ENCODE measurements at regions not wholly inside any gene's neighbourhood (a gene's known extent, or its start where the extent isn't known, plus 50 kb on each side); places are given as distances from the start of the nearest gene placed in this dataset.
"Not testable (repeated sequence)": the region's sequence is repeated elsewhere in the genome, so short reads cannot be mapped to it uniquely, and the experiment has no call there.

DNA sequence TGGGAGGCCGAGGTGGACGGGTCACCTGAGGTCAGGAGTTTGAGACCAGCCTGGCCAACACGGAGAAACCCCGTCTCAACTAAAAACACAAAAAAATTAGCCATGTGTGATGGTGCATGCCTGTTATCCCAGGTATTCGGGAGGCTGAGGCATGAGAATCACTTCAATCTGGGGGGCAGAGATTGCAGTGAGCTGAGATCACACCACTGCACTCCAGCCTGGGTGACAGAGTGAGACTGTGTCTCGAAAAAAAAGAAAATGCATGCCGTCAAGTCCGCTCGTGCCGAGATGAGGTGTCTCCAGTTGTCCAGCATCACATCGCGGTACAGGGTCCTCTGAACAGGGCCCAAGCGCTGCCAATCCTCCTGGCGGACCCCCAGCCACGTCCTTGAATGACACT is 71.2 kb upstream of the GOLGA6L6 start:
- TF ChIP-seq, protein P1, sequence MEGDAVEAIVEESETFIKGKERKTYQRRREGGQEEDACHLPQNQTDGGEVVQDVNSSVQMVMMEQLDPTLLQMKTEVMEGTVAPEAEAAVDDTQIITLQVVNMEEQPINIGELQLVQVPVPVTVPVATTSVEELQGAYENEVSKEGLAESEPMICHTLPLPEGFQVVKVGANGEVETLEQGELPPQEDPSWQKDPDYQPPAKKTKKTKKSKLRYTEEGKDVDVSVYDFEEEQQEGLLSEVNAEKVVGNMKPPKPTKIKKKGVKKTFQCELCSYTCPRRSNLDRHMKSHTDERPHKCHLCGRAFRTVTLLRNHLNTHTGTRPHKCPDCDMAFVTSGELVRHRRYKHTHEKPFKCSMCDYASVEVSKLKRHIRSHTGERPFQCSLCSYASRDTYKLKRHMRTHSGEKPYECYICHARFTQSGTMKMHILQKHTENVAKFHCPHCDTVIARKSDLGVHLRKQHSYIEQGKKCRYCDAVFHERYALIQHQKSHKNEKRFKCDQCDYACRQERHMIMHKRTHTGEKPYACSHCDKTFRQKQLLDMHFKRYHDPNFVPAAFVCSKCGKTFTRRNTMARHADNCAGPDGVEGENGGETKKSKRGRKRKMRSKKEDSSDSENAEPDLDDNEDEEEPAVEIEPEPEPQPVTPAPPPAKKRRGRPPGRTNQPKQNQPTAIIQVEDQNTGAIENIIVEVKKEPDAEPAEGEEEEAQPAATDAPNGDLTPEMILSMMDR (IDR thresholded peaks at IDR 0.05) = not testable (repeated sequence)
- not testable (repeated sequence) for TF ChIP-seq POLR2A, POLR2AphosphoS5 (IDR thresholded peaks at IDR 0.05)
